ENCODE measurements at regions not wholly inside any gene's neighbourhood (a gene's known extent, or its start where the extent isn't known, plus 50 kb on each side); places are given as distances from the start of the nearest gene placed in this dataset.

- H3K56ac ChIP-seq (ENCODE audit: extremely low read depth, insufficient read depth, low read length) = no peak overlapping the region
- H2AFZ ChIP-seq (replicated peaks; ENCODE audit: low read length, poor library complexity) = no peak overlapping the region
- no peaks in the 10 kb centered on the region for H3K79me1 ChIP-seq (ENCODE audit: low read depth in 1 of 2, low read length in 2 of 2)
- H4K20me1 ChIP-seq (ENCODE audit: insufficient read depth, low read length) = no peaks in the 10 kb centered on the region
- WGBS, 2 experiments (ENCODE audit: extremely low coverage in 2 of 2, insufficient read length in 1 of 2) = 0% methylated on average over 1 of the region's 3 CpGs; no CpG with 5 or more reads in 1 of the 2 experiments
- no peak for TF ChIP-seq CHD1 (IDR thresholded peaks at IDR 0.05; ENCODE audit: low read depth, low read length)
- TF ChIP-seq FOS (IDR thresholded peaks at IDR 0.05; ENCODE audit: low read depth, low read length) = 0 out of 2 replicates have a peak, but pooled peaks have one; percentile 36
- no peak overlapping the region for H3K14ac ChIP-seq (replicated peaks; ENCODE audit: low read depth, low read length)
- intact Hi-C loops (cut with micrococcal nuclease) = no loop called here
- in situ Hi-C loops (cut with MboI; ENCODE audit: low sequenced_read_pairs) = no loop called here
- no peak overlapping the region for H2BK20ac ChIP-seq (ENCODE audit: low read depth, low read length)
- no peaks in the 10 kb centered on the region for H3K9me3 ChIP-seq (ENCODE audit: control insufficient read depth, insufficient read depth, low read length)
- peak overlapping the region; percentile 37; the same call in 1 of the 2 replicates for H3K4me2 ChIP-seq (ENCODE audit: low read depth, low read length)
- POLR2A ChIA-PET (ENCODE audit: unreplicated experiment) = no interaction called here
- H3K9me1 ChIP-seq (ENCODE audit: insufficient read depth, low read length) = no peaks in the 10 kb centered on the region
- no peak overlapping the region for H4K8ac ChIP-seq (ENCODE audit: low read depth in 2 of 2, low read length in 2 of 2)
- no peaks in the 10 kb centered on the region for H3K36me3 ChIP-seq (ENCODE audit: control insufficient read depth, insufficient read depth, low read length)
- no peak overlapping the region for H2AK5ac ChIP-seq (ENCODE audit: low read depth, low read length)
- no peak overlapping the region for H3K27ac ChIP-seq (ENCODE audit: insufficient read depth, low read length)
- no peak overlapping the region for H3K18ac ChIP-seq (ENCODE audit: low read depth, low read length)
- no peak overlapping the region for H3K4me3 ChIP-seq (ENCODE audit: insufficient read depth, low read depth, low read length)
- no peak overlapping the region for H2AK9ac ChIP-seq (replicated peaks; ENCODE audit: low read depth, low read length, poor library complexity)
- no peak overlapping the region for H3K9ac ChIP-seq (ENCODE audit: low read depth, low read length)
- no peak overlapping the region for H3K23ac ChIP-seq (ENCODE audit: low read depth, low read length)
- no TSS peak for BruUV-seq (replicated peaks)
- H2BK5ac ChIP-seq (ENCODE audit: low read depth, low read length, poor library complexity, severe bottlenecking) = peak overlapping the region; percentile 31
- CTCF ChIA-PET = no interaction called here
- H3K4me1 ChIP-seq (ENCODE audit: control insufficient read depth, insufficient read depth, low read length) = peaks cover 3% of the 10 kb centered on the region; the same call in 1 of the 2 replicates
- H4K5ac ChIP-seq (ENCODE audit: low read depth, low read length) = no peak overlapping the region
- DNase-seq (peak; percentile 96), ATAC-seq (ENCODE audit: low read depth) (peak; percentile 96)
- H3K27me3 ChIP-seq (ENCODE audit: control insufficient read depth, insufficient read depth, low read length) = no peaks in the 10 kb centered on the region
- H3K4ac ChIP-seq (ENCODE audit: low read depth, low read length) = no peak overlapping the region
- H4K91ac ChIP-seq (ENCODE audit: insufficient read depth, low read depth, low read length) = no peak overlapping the region
- H2BK15ac ChIP-seq (ENCODE audit: low read depth, low read length) = no peak overlapping the region
- dilution Hi-C loops (cut with HindIII; ENCODE audit: low sequenced_read_pairs, unreplicated experiment) = no loop called here
- H2BK120ac ChIP-seq (ENCODE audit: low read depth, low read length) = no peak overlapping the region
Observed at GRCh38 chr6:23349521-23350147, 776.4 kb upstream of the NRSN1 start.
